ENCODE measurements at regions not wholly inside any gene's neighbourhood (a gene's known extent, or its start where the extent isn't known, plus 50 kb on each side); places are given as distances from the start of the nearest gene placed in this dataset.

GRCh38 chr3:1609416-1609815, 489.2 kb upstream of the CNTN4 start:
- TF ChIP-seq CTCF (conservative IDR thresholded peaks at IDR 0.05; ENCODE audit: low read length) (no peak), EZH2phosphoT487 (IDR thresholded peaks at IDR 0.05; ENCODE audit: borderline replicate concordance) (no peak)

Measured in Loucy (cell line).